ENCODE measurements at regions not wholly inside any gene's neighbourhood (a gene's known extent, or its start where the extent isn't known, plus 50 kb on each side); places are given as distances from the start of the nearest gene placed in this dataset.

DNA sequence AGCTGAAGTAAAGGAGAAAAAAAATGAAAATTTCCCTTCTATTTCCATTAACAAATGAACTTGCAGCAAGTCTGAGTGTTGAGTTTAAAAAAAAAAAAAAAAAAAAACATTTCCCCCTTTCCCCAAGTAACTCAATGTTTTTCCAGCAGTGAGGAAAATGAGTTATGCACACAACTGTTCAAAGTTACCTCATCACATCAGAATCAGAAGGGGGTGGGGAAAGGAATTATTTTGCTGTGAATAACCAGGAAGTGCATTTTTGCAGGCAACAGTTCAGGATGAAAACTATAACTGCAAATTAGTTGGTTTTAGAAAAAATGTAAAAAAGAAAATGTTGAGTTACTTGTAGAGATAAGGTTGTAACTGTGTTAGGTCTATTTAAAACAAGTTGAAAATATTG is 568.9 kb upstream of the CITED2 start:
- TF ChIP-seq, protein P1, sequence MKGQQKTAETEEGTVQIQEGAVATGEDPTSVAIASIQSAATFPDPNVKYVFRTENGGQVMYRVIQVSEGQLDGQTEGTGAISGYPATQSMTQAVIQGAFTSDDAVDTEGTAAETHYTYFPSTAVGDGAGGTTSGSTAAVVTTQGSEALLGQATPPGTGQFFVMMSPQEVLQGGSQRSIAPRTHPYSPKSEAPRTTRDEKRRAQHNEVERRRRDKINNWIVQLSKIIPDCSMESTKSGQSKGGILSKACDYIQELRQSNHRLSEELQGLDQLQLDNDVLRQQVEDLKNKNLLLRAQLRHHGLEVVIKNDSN (CRISPR knock-in tag; IDR thresholded peaks at IDR 0.05), result no peak
- TF ChIP-seq RHOXF2B (CRISPR knock-in tag; conservative IDR thresholded peaks at IDR 0.05) (no peak), MXI1 (IDR thresholded peaks at IDR 0.05; ENCODE audit: low read depth, low read length) (no peak), ESRRA (IDR thresholded peaks at IDR 0.05; ENCODE audit: borderline replicate concordance, low read depth) (no peak), SMARCC2 (IDR thresholded peaks at IDR 0.05; ENCODE audit: low read depth) (no peak), MNT (conservative IDR thresholded peaks at IDR 0.05) (no peak), GABPB2 (CRISPR knock-in tag; conservative IDR thresholded peaks at IDR 0.05) (no peak), ZFP36 (IDR thresholded peaks at IDR 0.05; ENCODE audit: low read depth, low read length, partially characterized antibody) (no peak), POLR2A (conservative IDR thresholded peaks at IDR 0.05) (no peak), PKNOX1 (IDR thresholded peaks at IDR 0.05) (no peak), RAD21 (CRISPR knock-in tag; conservative IDR thresholded peaks at IDR 0.05 in 1 of 2, IDR thresholded peaks at IDR 0.05 in 1 of 2) (no peak)
- TF ChIP-seq, protein P2, sequence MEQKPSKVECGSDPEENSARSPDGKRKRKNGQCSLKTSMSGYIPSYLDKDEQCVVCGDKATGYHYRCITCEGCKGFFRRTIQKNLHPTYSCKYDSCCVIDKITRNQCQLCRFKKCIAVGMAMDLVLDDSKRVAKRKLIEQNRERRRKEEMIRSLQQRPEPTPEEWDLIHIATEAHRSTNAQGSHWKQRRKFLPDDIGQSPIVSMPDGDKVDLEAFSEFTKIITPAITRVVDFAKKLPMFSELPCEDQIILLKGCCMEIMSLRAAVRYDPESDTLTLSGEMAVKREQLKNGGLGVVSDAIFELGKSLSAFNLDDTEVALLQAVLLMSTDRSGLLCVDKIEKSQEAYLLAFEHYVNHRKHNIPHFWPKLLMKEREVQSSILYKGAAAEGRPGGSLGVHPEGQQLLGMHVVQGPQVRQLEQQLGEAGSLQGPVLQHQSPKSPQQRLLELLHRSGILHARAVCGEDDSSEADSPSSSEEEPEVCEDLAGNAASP (IDR thresholded peaks at IDR 0.05), result no peak

Measured in K562 (cell line).